ENCODE measurements at regions not wholly inside any gene's neighbourhood (a gene's known extent, or its start where the extent isn't known, plus 50 kb on each side); places are given as distances from the start of the nearest gene placed in this dataset.

- Histone ChIP-seq H3K18ac (ENCODE audit: insufficient read length, low read depth, low read length) (no peak overlapping the region), H2BK12ac (ENCODE audit: insufficient read length, low read depth, low read length) (no peak overlapping the region), H3K14ac (ENCODE audit: insufficient read depth, low read length) (no peak overlapping the region), H3K4ac (ENCODE audit: low read depth, low read length) (no peak overlapping the region), H2BK120ac (ENCODE audit: low read depth, low read length, poor library complexity, severe bottlenecking) (no peak overlapping the region), H3K9me3 (ENCODE audit: control insufficient read depth, low read depth, low read length) (no peaks in the 10 kb centered on the region), H2BK20ac (ENCODE audit: low read depth, low read length, poor library complexity, severe bottlenecking) (no peak overlapping the region), H4K91ac (ENCODE audit: insufficient read length, low read depth, low read length) (no peak overlapping the region), H2BK5ac (ENCODE audit: insufficient read length, low read length) (no peak overlapping the region), H2AFZ (ENCODE audit: low read length) (no peak overlapping the region), H4K8ac (replicated peaks; ENCODE audit: insufficient read length, low read depth, low read length) (no peak overlapping the region), H3K4me1 (ENCODE audit: insufficient read depth, low read length) (peaks cover 2% of the 10 kb centered on the region; the same call in 1 of the 2 replicates), H3K4me2 (ENCODE audit: insufficient read depth, insufficient read length, low read length) (no peak overlapping the region), H4K20me1 (ENCODE audit: control insufficient read depth, insufficient read depth, insufficient read length) (no peaks in the 10 kb centered on the region), H3K79me2 (ENCODE audit: insufficient read depth, low read length) (no peaks in the 10 kb centered on the region), H3K9ac (ENCODE audit: extremely low read depth, insufficient read length, low read length) (no peak overlapping the region), H3K79me1 (ENCODE audit: insufficient read depth, low read depth, low read length, poor library complexity, severe bottlenecking) (no peaks in the 10 kb centered on the region), H3K23me2 (ENCODE audit: insufficient read length, low read depth, low read length, poor library complexity, severe bottlenecking) (no peaks in the 10 kb centered on the region), H3K27me3 (ENCODE audit: insufficient read depth, low read length) (no peaks in the 10 kb centered on the region), H4K5ac (ENCODE audit: insufficient read length, low read depth, low read length) (no peak overlapping the region), H3K23ac (ENCODE audit: insufficient read length, low read depth, low read length) (no peak overlapping the region), H2BK15ac (ENCODE audit: low read depth, low read length) (no peak overlapping the region), H3T11ph (ENCODE audit: low read length) (no peak overlapping the region), H3K56ac (ENCODE audit: insufficient read length, low read depth, low read length) (no peak overlapping the region), H2AK5ac (ENCODE audit: insufficient read length, low read length) (no peak overlapping the region), H3K27ac (ENCODE audit: insufficient read length, low read depth, low read length) (no peak overlapping the region)
- H3K36me3 Mint-ChIP-seq (ENCODE audit: insufficient read depth in 1 of 3, low read depth in 3 of 3): no peaks in the 10 kb centered on the region; a peak in 1 of 7 replicates
- H3K4me1 Mint-ChIP-seq: peaks cover 20 to 24% of the 10 kb centered on the region in 2 experiments
- no peak for TF ChIP-seq CTCF (conservative IDR thresholded peaks at IDR 0.05)
- no peaks in the 10 kb centered on the region for H3K27me3 Mint-ChIP-seq (ENCODE audit: low read depth)
- H3K27ac Mint-ChIP-seq: no peak overlapping the region
- DNase-seq: no peak
- H3K4me3 Mint-ChIP-seq: no peak overlapping the region
- H3K9me3 Mint-ChIP-seq: no peaks in the 10 kb centered on the region
- no CpG with 5 or more reads among the region's 4 CpGs for WGBS (ENCODE audit: extremely low coverage, insufficient read length, low lambda C conversion rate)
These were observed 160.0 kb upstream of the E2F7 start for GRCh38 chr12:77225373-77225772.
